ENCODE measurements at regions not wholly inside any gene's neighbourhood (a gene's known extent, or its start where the extent isn't known, plus 50 kb on each side); places are given as distances from the start of the nearest gene placed in this dataset.

DNA sequence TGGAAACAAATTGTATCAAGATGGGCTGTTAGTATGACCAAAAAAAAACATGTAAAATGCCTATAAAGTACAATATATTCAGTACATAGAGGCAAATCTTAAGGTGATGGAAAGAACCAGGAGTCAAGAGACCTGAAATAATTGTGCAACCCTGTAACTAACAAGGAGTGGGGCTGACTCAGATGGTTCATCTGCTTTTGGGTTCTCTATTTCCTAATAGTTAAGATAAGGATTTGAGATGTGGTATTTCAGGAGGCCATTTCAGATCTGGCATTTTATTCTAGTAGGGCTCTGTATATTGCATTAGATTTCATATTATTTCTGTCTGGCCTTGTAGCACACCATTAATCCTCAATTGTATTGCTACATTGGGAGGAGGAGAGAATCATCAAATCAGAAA, 268.4 kb downstream of the HS3ST1 start:
- TF ChIP-seq SIN3A (IDR thresholded peaks at IDR 0.05; ENCODE audit: low read depth) (no peak), TCF7L2 (IDR thresholded peaks at IDR 0.05; ENCODE audit: borderline replicate concordance, extremely low read depth, insufficient read depth, insufficient read length) (no peak), EZH2phosphoT487 (IDR thresholded peaks at IDR 0.05; ENCODE audit: borderline replicate concordance) (no peak), POLR2A (IDR thresholded peaks at IDR 0.05; ENCODE audit: borderline replicate concordance, extremely low read depth, insufficient read depth, insufficient read length) (no peak), SRF (IDR thresholded peaks at IDR 0.05; ENCODE audit: low read depth) (no peak), YY1 (IDR thresholded peaks at IDR 0.05; ENCODE audit: extremely low read depth, insufficient replicate concordance, low read depth, low read length) (no peak), SP1 (IDR thresholded peaks at IDR 0.05; ENCODE audit: low read depth) (no peak), EGR1 (IDR thresholded peaks at IDR 0.05; ENCODE audit: low read depth) (no peak), FOSL1 (IDR thresholded peaks at IDR 0.05; ENCODE audit: low read depth) (no peak), ZFX (IDR thresholded peaks at IDR 0.05) (no peak)
- TF ChIP-seq, protein P1, sequence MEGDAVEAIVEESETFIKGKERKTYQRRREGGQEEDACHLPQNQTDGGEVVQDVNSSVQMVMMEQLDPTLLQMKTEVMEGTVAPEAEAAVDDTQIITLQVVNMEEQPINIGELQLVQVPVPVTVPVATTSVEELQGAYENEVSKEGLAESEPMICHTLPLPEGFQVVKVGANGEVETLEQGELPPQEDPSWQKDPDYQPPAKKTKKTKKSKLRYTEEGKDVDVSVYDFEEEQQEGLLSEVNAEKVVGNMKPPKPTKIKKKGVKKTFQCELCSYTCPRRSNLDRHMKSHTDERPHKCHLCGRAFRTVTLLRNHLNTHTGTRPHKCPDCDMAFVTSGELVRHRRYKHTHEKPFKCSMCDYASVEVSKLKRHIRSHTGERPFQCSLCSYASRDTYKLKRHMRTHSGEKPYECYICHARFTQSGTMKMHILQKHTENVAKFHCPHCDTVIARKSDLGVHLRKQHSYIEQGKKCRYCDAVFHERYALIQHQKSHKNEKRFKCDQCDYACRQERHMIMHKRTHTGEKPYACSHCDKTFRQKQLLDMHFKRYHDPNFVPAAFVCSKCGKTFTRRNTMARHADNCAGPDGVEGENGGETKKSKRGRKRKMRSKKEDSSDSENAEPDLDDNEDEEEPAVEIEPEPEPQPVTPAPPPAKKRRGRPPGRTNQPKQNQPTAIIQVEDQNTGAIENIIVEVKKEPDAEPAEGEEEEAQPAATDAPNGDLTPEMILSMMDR (IDR thresholded peaks at IDR 0.05 in 2 of 3, conservative IDR thresholded peaks at IDR 0.05 in 1 of 3; ENCODE audit: borderline replicate concordance in 1 of 3, insufficient read depth in 1 of 3, low read depth in 2 of 3, low read length in 2 of 3), result no peak
- TF ChIP-seq, protein P2, sequence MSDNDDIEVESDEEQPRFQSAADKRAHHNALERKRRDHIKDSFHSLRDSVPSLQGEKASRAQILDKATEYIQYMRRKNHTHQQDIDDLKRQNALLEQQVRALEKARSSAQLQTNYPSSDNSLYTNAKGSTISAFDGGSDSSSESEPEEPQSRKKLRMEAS (IDR thresholded peaks at IDR 0.05), result no peak
- TF ChIP-seq, protein P3, sequence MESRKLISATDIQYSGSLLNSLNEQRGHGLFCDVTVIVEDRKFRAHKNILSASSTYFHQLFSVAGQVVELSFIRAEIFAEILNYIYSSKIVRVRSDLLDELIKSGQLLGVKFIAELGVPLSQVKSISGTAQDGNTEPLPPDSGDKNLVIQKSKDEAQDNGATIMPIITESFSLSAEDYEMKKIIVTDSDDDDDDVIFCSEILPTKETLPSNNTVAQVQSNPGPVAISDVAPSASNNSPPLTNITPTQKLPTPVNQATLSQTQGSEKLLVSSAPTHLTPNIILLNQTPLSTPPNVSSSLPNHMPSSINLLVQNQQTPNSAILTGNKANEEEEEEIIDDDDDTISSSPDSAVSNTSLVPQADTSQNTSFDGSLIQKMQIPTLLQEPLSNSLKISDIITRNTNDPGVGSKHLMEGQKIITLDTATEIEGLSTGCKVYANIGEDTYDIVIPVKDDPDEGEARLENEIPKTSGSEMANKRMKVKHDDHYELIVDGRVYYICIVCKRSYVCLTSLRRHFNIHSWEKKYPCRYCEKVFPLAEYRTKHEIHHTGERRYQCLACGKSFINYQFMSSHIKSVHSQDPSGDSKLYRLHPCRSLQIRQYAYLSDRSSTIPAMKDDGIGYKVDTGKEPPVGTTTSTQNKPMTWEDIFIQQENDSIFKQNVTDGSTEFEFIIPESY (IDR thresholded peaks at IDR 0.05; ENCODE audit: extremely low read depth, insufficient replicate concordance, low read length), result no peak
- TF ChIP-seq, protein P4, sequence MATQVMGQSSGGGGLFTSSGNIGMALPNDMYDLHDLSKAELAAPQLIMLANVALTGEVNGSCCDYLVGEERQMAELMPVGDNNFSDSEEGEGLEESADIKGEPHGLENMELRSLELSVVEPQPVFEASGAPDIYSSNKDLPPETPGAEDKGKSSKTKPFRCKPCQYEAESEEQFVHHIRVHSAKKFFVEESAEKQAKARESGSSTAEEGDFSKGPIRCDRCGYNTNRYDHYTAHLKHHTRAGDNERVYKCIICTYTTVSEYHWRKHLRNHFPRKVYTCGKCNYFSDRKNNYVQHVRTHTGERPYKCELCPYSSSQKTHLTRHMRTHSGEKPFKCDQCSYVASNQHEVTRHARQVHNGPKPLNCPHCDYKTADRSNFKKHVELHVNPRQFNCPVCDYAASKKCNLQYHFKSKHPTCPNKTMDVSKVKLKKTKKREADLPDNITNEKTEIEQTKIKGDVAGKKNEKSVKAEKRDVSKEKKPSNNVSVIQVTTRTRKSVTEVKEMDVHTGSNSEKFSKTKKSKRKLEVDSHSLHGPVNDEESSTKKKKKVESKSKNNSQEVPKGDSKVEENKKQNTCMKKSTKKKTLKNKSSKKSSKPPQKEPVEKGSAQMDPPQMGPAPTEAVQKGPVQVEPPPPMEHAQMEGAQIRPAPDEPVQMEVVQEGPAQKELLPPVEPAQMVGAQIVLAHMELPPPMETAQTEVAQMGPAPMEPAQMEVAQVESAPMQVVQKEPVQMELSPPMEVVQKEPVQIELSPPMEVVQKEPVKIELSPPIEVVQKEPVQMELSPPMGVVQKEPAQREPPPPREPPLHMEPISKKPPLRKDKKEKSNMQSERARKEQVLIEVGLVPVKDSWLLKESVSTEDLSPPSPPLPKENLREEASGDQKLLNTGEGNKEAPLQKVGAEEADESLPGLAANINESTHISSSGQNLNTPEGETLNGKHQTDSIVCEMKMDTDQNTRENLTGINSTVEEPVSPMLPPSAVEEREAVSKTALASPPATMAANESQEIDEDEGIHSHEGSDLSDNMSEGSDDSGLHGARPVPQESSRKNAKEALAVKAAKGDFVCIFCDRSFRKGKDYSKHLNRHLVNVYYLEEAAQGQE (IDR thresholded peaks at IDR 0.05; ENCODE audit: low read depth), result no peak
